Upper lobe of left lung (tissue), 4 donors: ENCODE measurements at regions not wholly inside any gene's neighbourhood (a gene's known extent, or its start where the extent isn't known, plus 50 kb on each side); places are given as distances from the start of the nearest gene placed in this dataset.

Source experiments
- CTCF ChIP-seq, 6 experiments: fragments of 450-650 bp in 4 of 6; fragments of 200-600 bp in 2 of 6; sonication (generic) in 2 of 6; IDR thresholded peaks; one replicate each; pipeline ENCODE4 v1.5.1; 2016 to 2019; ENCODE audit warnings: antibody characterized with exemption in 6 of 6
- EP300 ChIP-seq, 4 donors: sonication (generic); formaldehyde crosslinking; IDR thresholded peaks; one replicate each; pipeline ENCODE4 v1.5.1; 2017; ENCODE audit warnings: antibody characterized with exemption in 4 of 4, control low read depth in 2 of 4
- POLR2A ChIP-seq, 4 donors: fragments of 450-650 bp; IDR thresholded peaks; one replicate each; pipeline ENCODE4 v1.5.1; 2016 to 2017; ENCODE audit warnings: antibody characterized with exemption in 4 of 4, mild to moderate bottlenecking in 2 of 4
- POLR2AphosphoS5 ChIP-seq, 2 donors: sonication (generic); formaldehyde crosslinking; IDR thresholded peaks; one replicate each; pipeline ENCODE4 v1.5.1; 2017; ENCODE audit warnings: antibody characterized with exemption in 2 of 2

GRCh38 chr7:25678215-25678614, 449.9 kb upstream of the NPVF start:
- TF ChIP-seq CTCF (IDR thresholded peaks at IDR 0.05) (no peak), POLR2AphosphoS5 (IDR thresholded peaks at IDR 0.05) (no peak), EP300 (IDR thresholded peaks at IDR 0.05) (no peak), POLR2A (IDR thresholded peaks at IDR 0.05) (no peak)
